ENCODE measurements at regions not wholly inside any gene's neighbourhood (a gene's known extent, or its start where the extent isn't known, plus 50 kb on each side); places are given as distances from the start of the nearest gene placed in this dataset.
A peak's percentile ranks its signal among the peaks of the same experiment; 100 is the strongest.

GRCh38 chr4:181753207-181753606 lies 490.0 kb upstream of the TENM3 start:
- Histone ChIP-seq H3K27me3 (ENCODE audit: control insufficient read depth, insufficient read depth, low read length) (no peaks in the 10 kb centered on the region), H3K4me2 (ENCODE audit: low read length) (no peak overlapping the region), H3K36me3 (ENCODE audit: insufficient read depth, low read length) (no peaks in the 10 kb centered on the region), H3K4me1 (ENCODE audit: control insufficient read depth, insufficient read depth, low read length) (no peaks in the 10 kb centered on the region), H3K4me3 (ENCODE audit: low read length) (no peak overlapping the region), H3K9ac (ENCODE audit: low read depth, low read length) (no peak overlapping the region), H3K9me3 (replicated peaks; ENCODE audit: low read length) (no peaks in the 10 kb centered on the region)

GRCh38 chr4:181755846-181756245 lies 487.4 kb upstream of the TENM3 start:
- Histone ChIP-seq H3K9me3 (replicated peaks; ENCODE audit: low read length) (no peaks in the 10 kb centered on the region), H3K36me3 (ENCODE audit: insufficient read depth, low read length) (no peaks in the 10 kb centered on the region), H3K4me1 (ENCODE audit: control insufficient read depth, insufficient read depth, low read length) (peaks cover under 1% of the 10 kb centered on the region), H3K4me2 (ENCODE audit: low read length) (no peak overlapping the region), H3K9ac (ENCODE audit: low read depth, low read length) (no peak overlapping the region), H3K27me3 (ENCODE audit: control insufficient read depth, insufficient read depth, low read length) (no peaks in the 10 kb centered on the region), H3K4me3 (ENCODE audit: low read length) (no peak overlapping the region)

GRCh38 chr4:181756451-181757095 lies 486.6 kb upstream of the TENM3 start:
- Histone ChIP-seq H3K4me2 (ENCODE audit: low read length) (no peak overlapping the region), H3K36me3 (ENCODE audit: insufficient read depth, low read length) (no peaks in the 10 kb centered on the region), H3K4me1 (ENCODE audit: control insufficient read depth, insufficient read depth, low read length) (peaks cover 6% of the 10 kb centered on the region), H3K27me3 (ENCODE audit: control insufficient read depth, insufficient read depth, low read length) (no peaks in the 10 kb centered on the region), H3K4me3 (ENCODE audit: low read length) (no peak overlapping the region), H3K9me3 (replicated peaks; ENCODE audit: low read length) (no peaks in the 10 kb centered on the region), H3K9ac (ENCODE audit: low read depth, low read length) (no peak overlapping the region)

GRCh38 chr4:181757098-181757497 lies 486.1 kb upstream of the TENM3 start:
- H3K4me1 ChIP-seq (ENCODE audit: control insufficient read depth, insufficient read depth, low read length): peaks cover 9% of the 10 kb centered on the region
- H3K4me3 ChIP-seq (ENCODE audit: low read length): no peak overlapping the region
- no peaks in the 10 kb centered on the region for H3K9me3 ChIP-seq (replicated peaks; ENCODE audit: low read length)
- H3K27me3 ChIP-seq (ENCODE audit: control insufficient read depth, insufficient read depth, low read length): no peaks in the 10 kb centered on the region
- H3K4me2 ChIP-seq (ENCODE audit: low read length): no peak overlapping the region
- no peak overlapping the region for H3K9ac ChIP-seq (ENCODE audit: low read depth, low read length)
- no peaks in the 10 kb centered on the region for H3K36me3 ChIP-seq (ENCODE audit: insufficient read depth, low read length)

GRCh38 chr4:181757910-181758660 lies 485.1 kb upstream of the TENM3 start:
- H3K27me3 ChIP-seq (ENCODE audit: control insufficient read depth, insufficient read depth, low read length): no peaks in the 10 kb centered on the region
- H3K4me3 ChIP-seq (ENCODE audit: low read length): no peak overlapping the region
- no peak overlapping the region for H3K9ac ChIP-seq (ENCODE audit: low read depth, low read length)
- H3K36me3 ChIP-seq (ENCODE audit: insufficient read depth, low read length): no peaks in the 10 kb centered on the region
- no peak overlapping the region for H3K4me2 ChIP-seq (ENCODE audit: low read length)
- peaks cover 9% of the 10 kb centered on the region for H3K4me1 ChIP-seq (ENCODE audit: control insufficient read depth, insufficient read depth, low read length)
- no peaks in the 10 kb centered on the region for H3K9me3 ChIP-seq (replicated peaks; ENCODE audit: low read length)

GRCh38 chr4:181760560-181760959 lies 482.6 kb upstream of the TENM3 start:
- Histone ChIP-seq H3K4me3 (ENCODE audit: low read length) (no peak overlapping the region), H3K36me3 (ENCODE audit: insufficient read depth, low read length) (no peaks in the 10 kb centered on the region), H3K9me3 (replicated peaks; ENCODE audit: low read length) (no peaks in the 10 kb centered on the region), H3K4me1 (ENCODE audit: control insufficient read depth, insufficient read depth, low read length) (peaks cover 9% of the 10 kb centered on the region), H3K9ac (ENCODE audit: low read depth, low read length) (no peak overlapping the region), H3K4me2 (ENCODE audit: low read length) (no peak overlapping the region), H3K27me3 (ENCODE audit: control insufficient read depth, insufficient read depth, low read length) (no peaks in the 10 kb centered on the region)

GRCh38 chr4:181761156-181761555 lies 482.0 kb upstream of the TENM3 start:
- no peak overlapping the region for H3K4me2 ChIP-seq (ENCODE audit: low read length)
- H3K9me3 ChIP-seq (replicated peaks; ENCODE audit: low read length): no peaks in the 10 kb centered on the region
- H3K36me3 ChIP-seq (ENCODE audit: insufficient read depth, low read length): no peaks in the 10 kb centered on the region
- H3K4me3 ChIP-seq (ENCODE audit: low read length): no peak overlapping the region
- no peaks in the 10 kb centered on the region for H3K27me3 ChIP-seq (ENCODE audit: control insufficient read depth, insufficient read depth, low read length)
- peaks cover 9% of the 10 kb centered on the region for H3K4me1 ChIP-seq (ENCODE audit: control insufficient read depth, insufficient read depth, low read length)
- H3K9ac ChIP-seq (ENCODE audit: low read depth, low read length): no peak overlapping the region

GRCh38 chr4:181766061-181766548 lies 477.1 kb upstream of the TENM3 start:
- H3K4me1 ChIP-seq (ENCODE audit: control insufficient read depth, insufficient read depth, low read length): peaks cover 6% of the 10 kb centered on the region
- no peaks in the 10 kb centered on the region for H3K9me3 ChIP-seq (replicated peaks; ENCODE audit: low read length)
- H3K27me3 ChIP-seq (ENCODE audit: control insufficient read depth, insufficient read depth, low read length): no peaks in the 10 kb centered on the region
- peak overlapping the region; percentile 37 for H3K4me2 ChIP-seq (ENCODE audit: low read length)
- no peaks in the 10 kb centered on the region for H3K36me3 ChIP-seq (ENCODE audit: insufficient read depth, low read length)
- no peak overlapping the region for H3K9ac ChIP-seq (ENCODE audit: low read depth, low read length)
- no peak overlapping the region for H3K4me3 ChIP-seq (ENCODE audit: low read length)

- H3K36me3 ChIP-seq (ENCODE audit: insufficient read depth, low read length): no peaks in the 10 kb centered on the region
- H3K9ac ChIP-seq (ENCODE audit: low read depth, low read length): no peak overlapping the region
- H3K4me3 ChIP-seq (ENCODE audit: low read length): no peak overlapping the region
- H3K4me1 ChIP-seq (ENCODE audit: control insufficient read depth, insufficient read depth, low read length): no peaks in the 10 kb centered on the region
- H3K9me3 ChIP-seq (replicated peaks; ENCODE audit: low read length): no peaks in the 10 kb centered on the region
- no peaks in the 10 kb centered on the region for H3K27me3 ChIP-seq (ENCODE audit: control insufficient read depth, insufficient read depth, low read length)
- no peak overlapping the region for H3K4me2 ChIP-seq (ENCODE audit: low read length)
Measured at GRCh38 chr4:181770971-181771370, 472.2 kb upstream of the TENM3 start.

- Histone ChIP-seq H3K4me1 (ENCODE audit: control insufficient read depth, insufficient read depth, low read length) (peaks cover 3% of the 10 kb centered on the region), H3K27me3 (ENCODE audit: control insufficient read depth, insufficient read depth, low read length) (no peaks in the 10 kb centered on the region), H3K4me2 (ENCODE audit: low read length) (no peak overlapping the region), H3K4me3 (ENCODE audit: low read length) (no peak overlapping the region), H3K36me3 (ENCODE audit: insufficient read depth, low read length) (no peaks in the 10 kb centered on the region), H3K9me3 (replicated peaks; ENCODE audit: low read length) (no peaks in the 10 kb centered on the region), H3K9ac (ENCODE audit: low read depth, low read length) (no peak overlapping the region)
Measured at GRCh38 chr4:181775298-181775697, 467.9 kb upstream of the TENM3 start.

- Histone ChIP-seq H3K9me3 (replicated peaks; ENCODE audit: low read length) (no peaks in the 10 kb centered on the region), H3K36me3 (ENCODE audit: insufficient read depth, low read length) (no peaks in the 10 kb centered on the region), H3K4me3 (ENCODE audit: low read length) (no peak overlapping the region), H3K27me3 (ENCODE audit: control insufficient read depth, insufficient read depth, low read length) (no peaks in the 10 kb centered on the region), H3K4me1 (ENCODE audit: control insufficient read depth, insufficient read depth, low read length) (peaks cover 3% of the 10 kb centered on the region), H3K9ac (ENCODE audit: low read depth, low read length) (no peak overlapping the region), H3K4me2 (ENCODE audit: low read length) (no peak overlapping the region)
Measured at GRCh38 chr4:181776264-181777054, 466.7 kb upstream of the TENM3 start.
